GM12878 (cell line): ENCODE measurements at regions not wholly inside any gene's neighbourhood (a gene's known extent, or its start where the extent isn't known, plus 50 kb on each side); places are given as distances from the start of the nearest gene placed in this dataset.
A peak's percentile ranks its signal among the peaks of the same experiment; 100 is the strongest.
"Not testable (repeated sequence)": the region's sequence is repeated elsewhere in the genome, so short reads cannot be mapped to it uniquely, and the experiment has no call there.

Experiments used
- ATAC-seq: fragments of 200-7000 bp; cut with Tn5 transposase; 3 replicates; pipeline ENCODE4 v1.9.1; 2020; ENCODE audit warnings: mild to moderate bottlenecking, moderate library complexity
- BruUV-seq: library from RNA; stranded (reverse); fragments of 400-500 nt; replicated peaks from 2 replicates; lab custom pipeline; 2021; lab: Mats Ljungman, UMichigan
- CTCF ChIA-PET: fragments of 300-600 bp; sonication (Branson Sonifier 250); formaldehyde crosslinking; extraction: SDS; loops from one replicate; lab custom pipeline; 2021; ENCODE audit warnings: inconsistent platforms; lab: Yijun Ruan, JAX
- POLR2A ChIA-PET: fragments of 350-600 bp; formaldehyde crosslinking; extraction: SDS; loops from one replicate; lab custom pipeline; 2021; ENCODE audit warnings: inconsistent platforms; lab: Charles Lee
- RAD21 ChIA-PET: fragments of 300-600 bp; sonication (Branson Sonifier 250); formaldehyde crosslinking; loops from one replicate; lab custom pipeline; 2023; ENCODE audit warnings: antibody characterized with exemption; ENCODE audit not compliant: unreplicated experiment; lab: Charles Lee
- SMC1A ChIA-PET: fragments of 300-600 bp; sonication (Branson Sonifier 250); formaldehyde crosslinking; loops from one replicate; lab custom pipeline; 2023; ENCODE audit not compliant: unreplicated experiment, uncharacterized antibody; lab: Charles Lee
- DNase-seq: peaks from one replicate; pipeline ENCODE4 v3.0.0-alpha.2; 2011; ENCODE audit warnings: low read depth, low spot score
- FAIRE-seq: peaks from 3 replicates; lab custom pipeline; 2011; peaks lifted over from hg19 to GRCh38; lab: Jason Lieb, UNC
- H2AFZ ChIP-seq: 2 replicates; pipeline ENCODE4 v1.6.0; 2011; ENCODE audit warnings: low read depth, low read length, control low read depth; ENCODE audit not compliant: control insufficient read depth
- H3K27ac ChIP-seq: 2 replicates; pipeline ENCODE4 v1.5.1; 2011; ENCODE audit warnings: control low read depth; ENCODE audit not compliant: control insufficient read depth, insufficient read depth
- H3K27me3 ChIP-seq, 2 experiments: replicated peaks in 1 of 2; 2 replicates each; pipeline versions ENCODE4 v1.6.0 to v1.6.1; 2011; ENCODE audit warnings: low read length in 1 of 2; ENCODE audit not compliant: control insufficient read depth in 2 of 2, insufficient read depth in 2 of 2
- H3K36me3 ChIP-seq, 2 experiments: 2 replicates each; pipeline ENCODE4 v1.5.1; 2011; ENCODE audit warnings: low read length in 1 of 2; ENCODE audit not compliant: control insufficient read depth in 2 of 2, insufficient read depth in 2 of 2
- H3K4me1 ChIP-seq: 2 replicates; pipeline ENCODE4 v1.6.1; 2011; ENCODE audit warnings: mild to moderate bottlenecking, low read length, moderate library complexity, mixed read lengths; ENCODE audit not compliant: control insufficient read depth, insufficient read depth
- H3K4me2 ChIP-seq: 2 replicates; pipeline ENCODE4 v1.6.0; 2011; ENCODE audit warnings: control low read depth; ENCODE audit not compliant: control insufficient read depth, insufficient read depth
- H3K4me3 ChIP-seq: fragments of 200-600 bp; sonication (generic); 2 replicates; pipeline ENCODE4 v1.5.1; 2016
- H3K79me2 ChIP-seq: 2 replicates; pipeline ENCODE4 v1.6.0; 2011; ENCODE audit warnings: low read length; ENCODE audit not compliant: control insufficient read depth, insufficient read depth
- H3K9ac ChIP-seq: 2 replicates; pipeline ENCODE4 v1.8.0; 2011; ENCODE audit warnings: low read length, control low read depth, mixed read lengths; ENCODE audit not compliant: control insufficient read depth, insufficient read depth
- H3K9me3 ChIP-seq: replicated peaks from 3 replicates; pipeline ENCODE4 v1.5.1; 2011; ENCODE audit warnings: mild to moderate bottlenecking, low read length; ENCODE audit not compliant: control insufficient read depth, insufficient read depth
- H4K20me1 ChIP-seq: 2 replicates; pipeline ENCODE4 v1.6.0; 2011; ENCODE audit not compliant: control insufficient read depth, insufficient read depth
- CBX5 ChIP-seq: sonication (generic); IDR thresholded peaks from 2 replicates; pipeline ENCODE4 v1.6.1; 2016; ENCODE audit warnings: low read depth, moderate library complexity, mild to moderate bottlenecking, inconsistent platforms
- CTCF ChIP-seq, 3 experiments: IDR thresholded peaks in 2 of 3; conservative IDR thresholded peaks in 1 of 3; 2 replicates each; pipeline ENCODE4 v1.5.1; 2011; ENCODE audit warnings: low read depth in 3 of 3, low read length in 3 of 3, mild to moderate bottlenecking in 3 of 3, control low read depth in 2 of 3, moderate library complexity in 2 of 3, inconsistent platforms in 1 of 3, mixed read lengths in 1 of 3; ENCODE audit not compliant: control insufficient read depth in 2 of 3, insufficient read depth in 1 of 3; ENCODE audit errors: extremely low read depth in 1 of 3
- RAD21 ChIP-seq: IDR thresholded peaks from 2 replicates; pipeline ENCODE4 v1.6.1; 2011; ENCODE audit warnings: mild to moderate bottlenecking, low read depth, low read length, moderate library complexity; ENCODE audit not compliant: insufficient read depth
- WGBS: methylation state at CpG from one replicate; pipeline ENCODE4 v1.1.6; 2016; ENCODE audit warnings: low lambda C conversion rate; ENCODE audit not compliant: insufficient replicate concordance, insufficient coverage; ENCODE audit errors: missing lambda C conversion rate; 5-methylcytosine and 5-hydroxymethylcytosine counted together
- in situ Hi-C: fragments of 300-500 bp; cut with MboI; formaldehyde crosslinking; loops from 9 replicates; pipeline ENCODE4 v1.14.3; 2018; ENCODE audit warnings: mixed read lengths
- intact Hi-C: fragments of 100-400 bp; cut with micrococcal nuclease; formaldehyde crosslinking; loops from one replicate; pipeline ENCODE4 v1.14.2; 2022; ENCODE audit not compliant: unreplicated experiment

- intact Hi-C loops, FAIRE-seq, H3K27me3 ChIP-seq, DNase-seq, BruUV-seq, RAD21 ChIA-PET, SMC1A ChIA-PET, H4K20me1 ChIP-seq, H3K27ac ChIP-seq, in situ Hi-C loops, H3K9me3 ChIP-seq, H3K4me3 ChIP-seq, CTCF ChIA-PET, POLR2A ChIA-PET, H3K36me3 ChIP-seq, H2AFZ ChIP-seq, H3K4me1 ChIP-seq, H3K79me2 ChIP-seq, H3K9ac ChIP-seq, ATAC-seq, H3K4me2 ChIP-seq: not testable (repeated sequence)
- 6% methylated on average over 13 of the region's 14 CpGs for WGBS
- TF ChIP-seq CTCF (IDR thresholded peaks at IDR 0.05 in 2 of 3, conservative IDR thresholded peaks at IDR 0.05 in 1 of 3; ENCODE audit: control insufficient read depth in 2 of 3, extremely low read depth in 1 of 3, insufficient read depth in 1 of 3, low read depth in 3 of 3, low read length in 3 of 3) (peak; percentile 29 to 59 (median 34); a peak in 4 of 6 replicates), RAD21 (peak; percentile 49), CBX5 (peak; percentile 24; the same call in 1 of the 2 replicates)
Observed at GRCh38 chr3:195994343-195994742, 86.0 kb upstream of the TNK2 start.

DNA sequence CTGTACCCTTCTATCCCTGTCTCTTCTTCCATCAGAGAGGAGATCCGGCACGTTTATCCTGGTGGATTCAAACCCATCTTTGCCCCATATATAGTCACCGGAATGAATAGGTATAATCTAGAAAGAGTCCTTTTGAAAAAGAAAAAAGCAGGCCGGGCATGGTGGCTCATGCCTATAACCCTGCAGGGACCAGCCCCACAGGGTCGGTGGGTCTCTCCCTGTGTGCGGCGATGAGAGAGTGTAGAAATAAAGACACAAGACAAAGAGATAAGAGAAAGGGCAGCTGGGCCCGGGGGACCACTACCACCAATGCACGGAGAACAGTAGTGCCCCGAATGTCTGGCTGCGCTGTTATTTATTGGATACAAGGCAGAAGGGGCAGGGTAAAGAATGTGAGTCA lies 85.3 kb upstream of the TNK2 start:
- SMC1A ChIA-PET, intact Hi-C loops, BruUV-seq, in situ Hi-C loops, POLR2A ChIA-PET, RAD21 ChIA-PET, DNase-seq, H3K9ac ChIP-seq, H3K36me3 ChIP-seq, FAIRE-seq, CTCF ChIA-PET, H3K9me3 ChIP-seq, H3K4me2 ChIP-seq, H3K27ac ChIP-seq, H3K4me3 ChIP-seq, H3K27me3 ChIP-seq, H4K20me1 ChIP-seq, H3K4me1 ChIP-seq, H2AFZ ChIP-seq, ATAC-seq, H3K79me2 ChIP-seq: not testable (repeated sequence)
- WGBS, result 83% methylated on average over 11 of the region's 11 CpGs

GRCh38 chr3:195992956-195993595 lies 84.7 kb upstream of the TNK2 start:
- H3K9ac ChIP-seq, H3K27ac ChIP-seq, BruUV-seq, H3K4me2 ChIP-seq, H3K36me3 ChIP-seq, RAD21 ChIA-PET, H4K20me1 ChIP-seq, H3K79me2 ChIP-seq, H3K27me3 ChIP-seq, H2AFZ ChIP-seq, ATAC-seq, POLR2A ChIA-PET, H3K4me3 ChIP-seq, H3K4me1 ChIP-seq, SMC1A ChIA-PET, intact Hi-C loops, H3K9me3 ChIP-seq, DNase-seq, in situ Hi-C loops, CTCF ChIA-PET, FAIRE-seq: not testable (repeated sequence)
- 73% methylated on average over 12 of the region's 20 CpGs for WGBS
